ENCODE measurements at regions not wholly inside any gene's neighbourhood (a gene's known extent, or its start where the extent isn't known, plus 50 kb on each side); places are given as distances from the start of the nearest gene placed in this dataset.
A peak's percentile ranks its signal among the peaks of the same experiment; 100 is the strongest.

DNA sequence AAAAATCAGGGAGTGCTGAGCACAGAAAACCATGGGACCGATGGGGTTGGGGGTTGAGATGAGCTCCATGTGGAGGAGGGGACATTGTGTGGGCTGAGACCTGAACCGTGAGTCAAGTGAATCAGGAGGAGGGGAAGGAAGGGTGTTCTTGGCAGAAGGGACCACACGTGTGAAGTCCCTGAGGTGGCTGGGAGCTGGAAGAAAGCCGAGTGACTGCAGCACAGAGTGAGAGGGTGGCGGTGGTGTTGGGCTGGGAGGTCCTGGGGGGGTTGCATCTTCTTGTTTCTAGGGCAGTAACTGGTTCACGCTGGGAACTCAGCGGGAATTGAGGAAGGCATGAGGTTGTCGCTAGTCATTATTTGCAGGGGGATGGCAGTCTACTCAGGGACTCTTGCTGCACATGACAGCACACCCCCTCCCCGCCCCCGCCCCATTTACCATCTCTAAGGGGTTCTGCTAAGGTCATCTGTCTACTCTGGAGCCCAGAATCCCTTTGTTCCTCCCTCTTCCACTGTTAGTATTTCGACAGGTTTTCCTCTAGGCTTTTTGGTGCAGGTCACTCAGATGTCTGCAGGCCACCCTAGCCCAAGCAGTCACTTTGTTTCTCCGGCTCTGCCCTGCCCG is 254.3 kb downstream of the TLE3 start:
- DNase-seq (ENCODE audit: low spot score) = no peak

DNA sequence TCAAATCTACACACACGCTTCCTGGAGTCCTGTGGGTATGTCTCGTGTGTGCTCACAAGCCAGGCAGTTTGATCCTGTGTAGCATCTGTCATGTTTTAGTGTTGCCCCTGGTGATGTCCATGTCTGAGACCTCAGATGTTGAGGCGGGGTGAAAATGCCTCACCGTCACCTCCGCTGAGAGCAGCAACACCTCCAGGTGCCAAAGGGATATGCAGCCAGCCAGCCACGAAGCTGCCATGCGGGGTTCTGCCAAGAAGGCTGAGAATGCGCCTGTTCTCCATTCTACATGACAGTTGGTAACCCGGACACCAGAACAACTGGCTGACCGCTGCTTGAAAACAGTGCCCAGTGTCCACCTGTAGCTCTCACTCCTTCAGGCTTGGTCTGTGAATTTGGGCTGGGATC is 253.8 kb downstream of the TLE3 start:
- no peak for DNase-seq (ENCODE audit: low spot score)

DNA sequence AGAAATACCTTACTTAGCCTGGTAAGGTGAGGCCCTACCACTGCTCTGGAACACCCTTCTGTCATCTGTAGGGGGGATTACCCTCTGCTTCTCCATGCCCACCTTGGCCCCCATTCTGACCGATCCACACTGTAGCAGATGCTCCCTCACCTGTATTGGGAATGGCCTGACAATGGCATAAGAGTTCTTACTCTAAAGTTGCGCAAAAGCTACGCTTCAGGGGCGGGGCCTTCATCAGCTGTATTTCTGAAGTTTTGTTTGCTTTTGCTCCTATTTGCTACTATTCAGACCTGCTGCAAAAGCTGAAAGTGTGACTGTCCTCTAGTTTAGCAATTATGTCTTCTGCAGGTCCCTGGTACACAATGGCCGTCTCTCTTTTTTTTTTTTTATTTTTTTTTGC is 252.6 kb downstream of the TLE3 start:
- DNase-seq (ENCODE audit: low spot score) = no peak

DNA sequence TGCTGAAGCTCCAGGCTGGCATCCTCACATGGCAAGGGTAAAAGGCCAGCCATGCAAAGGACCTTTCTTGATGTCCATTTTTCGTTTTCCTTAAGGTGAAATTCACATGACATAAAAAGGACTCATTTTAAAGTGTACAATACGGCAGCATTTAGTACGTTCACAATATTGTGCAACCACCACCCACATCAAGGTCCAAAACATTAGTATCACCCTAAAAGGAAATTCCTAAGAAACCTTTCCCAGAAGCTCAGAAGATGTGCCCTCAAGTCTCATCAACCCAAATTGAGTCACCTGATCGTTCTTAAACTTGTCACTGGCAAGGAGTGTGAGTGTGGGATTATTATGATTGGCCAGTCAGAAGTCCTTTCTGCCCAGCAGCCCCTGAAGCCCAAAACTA is 250.1 kb downstream of the TLE3 start:
- no peak for DNase-seq (ENCODE audit: low spot score)

DNA sequence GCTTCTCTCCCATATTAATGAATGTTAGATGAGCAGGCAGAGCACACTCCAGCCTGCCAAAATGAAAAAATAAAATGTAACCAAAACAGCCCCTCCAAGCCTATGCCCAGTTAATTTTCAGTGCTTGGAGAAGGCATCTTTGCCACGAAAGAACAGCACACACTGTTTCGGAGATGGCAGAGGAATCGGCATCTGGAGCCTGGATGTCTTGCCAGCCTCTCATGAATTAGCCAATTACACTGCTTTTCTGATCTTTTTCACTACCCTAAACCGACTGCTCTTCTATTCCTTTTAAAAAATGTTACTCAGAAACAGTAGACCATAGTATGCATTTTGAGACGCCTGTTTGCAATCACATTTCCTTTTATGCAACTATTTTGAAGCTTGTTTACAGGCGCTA is 249.6 kb downstream of the TLE3 start:
- no peak for DNase-seq (ENCODE audit: low spot score)

DNA sequence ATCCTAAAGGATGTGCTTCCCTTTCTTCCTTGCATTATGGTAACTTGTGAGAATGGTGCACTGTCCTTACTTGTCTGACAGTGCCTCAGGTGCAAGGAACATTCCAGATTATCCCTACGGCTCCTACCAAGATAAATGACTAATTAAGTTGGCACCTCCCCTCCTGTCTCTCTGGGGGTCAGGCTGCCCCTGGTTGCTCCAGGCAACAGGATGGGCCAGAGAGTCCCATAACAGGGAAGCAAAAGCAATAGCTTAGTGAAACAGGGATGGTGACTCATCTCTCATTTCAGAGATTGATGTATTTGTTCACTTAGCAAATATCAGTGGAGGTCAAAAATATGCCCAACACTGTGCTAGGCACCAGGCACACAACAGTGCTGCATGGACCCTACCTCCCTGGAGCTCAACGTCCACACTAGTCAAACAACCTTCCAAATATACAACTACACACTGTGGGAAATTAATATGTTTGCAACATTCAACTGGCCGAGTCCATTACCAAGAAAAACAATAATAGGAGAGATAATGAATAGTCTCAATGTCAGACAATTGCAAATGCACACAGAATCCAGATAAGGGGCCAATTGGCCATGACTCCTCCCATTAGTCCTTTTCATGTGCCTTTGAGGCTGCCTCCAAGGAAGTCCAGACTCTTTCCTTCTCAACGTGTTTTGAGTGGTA is 249.0 kb downstream of the TLE3 start:
- no peak for DNase-seq (ENCODE audit: low spot score)

DNA sequence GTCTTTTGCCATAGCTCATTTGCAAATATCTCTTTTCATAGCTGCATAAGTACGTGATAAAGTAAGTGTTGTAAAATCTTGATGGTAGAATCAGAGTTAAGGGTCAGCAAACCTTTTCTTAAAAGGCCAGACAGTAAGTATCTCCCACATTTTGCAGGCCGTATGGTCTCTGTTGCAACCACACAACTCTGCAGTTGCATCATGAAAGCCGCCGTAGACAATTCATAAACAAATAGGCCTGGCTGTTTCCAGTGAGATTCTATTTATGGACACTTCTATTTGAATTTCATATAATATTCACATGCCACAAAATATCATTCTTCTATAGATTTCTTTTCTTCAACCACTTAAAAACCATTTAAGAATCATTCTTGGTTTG is 248.5 kb downstream of the TLE3 start:
- no peak for DNase-seq (ENCODE audit: low spot score)

DNA sequence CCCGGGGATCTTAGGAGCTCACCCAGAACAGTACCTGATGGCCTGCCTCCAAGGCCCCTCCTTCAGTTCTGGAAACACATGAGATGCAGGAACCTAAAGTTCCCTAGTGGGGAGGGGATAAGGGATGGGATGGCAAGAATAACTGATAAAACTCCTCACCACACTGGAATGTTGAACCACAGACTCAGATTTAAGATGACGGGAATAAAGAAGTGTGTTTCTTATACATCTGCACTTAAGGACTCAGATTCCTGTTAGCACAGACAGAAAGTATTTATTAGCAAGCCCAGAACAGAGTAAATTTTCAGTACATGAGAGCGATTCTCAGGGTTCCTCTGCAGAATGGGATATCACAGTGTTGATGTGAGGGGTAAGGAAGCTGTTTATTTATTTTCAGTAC is 245.2 kb downstream of the TLE3 start:
- no peak for DNase-seq (ENCODE audit: low spot score)

DNA sequence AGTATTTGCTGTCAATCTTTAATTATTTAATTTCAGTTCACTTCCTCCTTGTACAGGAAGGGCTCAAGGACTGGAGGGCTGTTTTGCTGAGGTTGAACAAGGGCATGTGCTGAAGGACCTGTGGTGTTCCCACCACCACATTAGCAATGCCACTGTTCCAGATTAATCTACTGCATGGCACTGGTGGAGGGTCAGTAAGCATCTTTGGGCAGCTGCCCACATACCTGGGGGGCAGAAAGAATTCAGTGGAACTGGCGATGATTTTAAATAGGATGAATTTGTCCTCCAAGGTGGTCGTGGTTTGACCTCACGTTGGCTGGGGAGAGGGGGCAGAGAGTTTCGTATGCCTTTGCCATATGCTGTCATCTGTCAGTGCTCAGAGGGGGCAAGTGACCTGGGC is 244.8 kb downstream of the TLE3 start:
- DNase-seq (ENCODE audit: low spot score) = no peak

DNA sequence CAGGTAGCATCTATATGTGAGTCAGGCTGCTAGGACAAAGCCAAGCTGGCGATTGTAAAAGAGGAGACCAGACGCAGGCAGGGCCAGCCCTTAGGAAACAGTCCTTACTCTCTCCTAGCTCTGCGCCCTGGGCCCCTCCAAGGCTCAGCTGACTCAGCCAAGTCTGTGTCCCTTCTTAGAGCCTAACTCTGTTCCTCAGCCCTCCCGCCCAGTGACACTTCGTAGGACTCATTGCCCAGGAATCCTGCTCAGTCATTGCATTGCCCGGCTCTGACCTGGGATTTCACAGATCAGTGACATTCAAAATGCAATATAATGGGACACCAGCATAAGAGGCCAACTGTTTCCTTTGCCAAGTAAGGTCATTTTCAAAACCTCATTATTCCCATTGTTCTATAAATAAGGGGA is 244.2 kb downstream of the TLE3 start:
- no peak for DNase-seq (ENCODE audit: low spot score)

DNA sequence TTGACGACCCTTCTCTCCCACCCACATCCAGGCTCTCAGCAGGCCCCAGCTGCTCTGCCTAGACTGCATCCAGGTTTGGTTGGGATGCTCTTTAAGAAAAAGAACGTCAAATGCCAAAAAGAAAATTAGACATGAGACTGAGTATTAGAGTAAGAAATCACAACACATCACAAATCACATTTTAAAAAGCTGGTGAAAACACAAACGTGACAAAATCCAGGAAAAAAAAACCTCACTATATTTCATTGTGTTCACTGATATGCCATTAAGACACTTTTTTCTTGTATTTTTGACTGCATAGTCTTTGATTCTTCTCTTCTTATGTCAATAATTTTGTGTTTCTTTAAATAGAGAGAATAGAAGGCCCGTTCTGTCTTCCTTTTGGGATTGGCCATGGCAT is 243.7 kb downstream of the TLE3 start:
- no peak for DNase-seq (ENCODE audit: low spot score)

DNA sequence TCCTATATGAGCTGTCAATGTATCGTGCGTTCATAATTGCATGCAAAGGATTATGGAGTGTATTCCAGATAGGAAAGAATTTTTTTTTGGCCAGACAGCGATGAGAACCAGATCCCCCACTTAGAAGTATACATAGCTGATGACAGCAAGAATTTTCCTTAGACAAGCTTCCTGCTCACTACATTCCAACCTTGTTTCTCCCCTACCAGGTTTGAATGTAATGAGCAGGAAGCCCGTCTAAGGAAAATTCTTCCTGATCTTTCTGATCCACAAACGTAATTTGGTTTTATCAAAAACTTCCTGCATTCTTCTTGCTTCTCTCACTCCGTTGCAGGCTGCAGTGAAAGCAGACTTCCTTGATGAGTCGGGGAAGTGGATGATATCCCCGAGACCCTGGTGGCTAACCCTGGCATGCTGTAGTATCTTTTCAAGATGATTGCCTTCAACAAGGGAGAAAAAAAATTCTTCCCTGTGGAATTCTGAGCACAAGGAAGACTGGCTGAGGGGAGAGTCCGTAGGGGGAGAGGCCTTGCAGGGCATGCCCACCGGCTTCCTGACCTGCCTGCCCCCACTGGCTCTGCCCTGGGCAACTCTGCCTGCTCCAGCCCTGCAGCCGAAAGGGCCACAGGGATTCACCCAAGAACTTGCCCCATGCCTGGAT is 243.1 kb downstream of the TLE3 start:
- DNase-seq (ENCODE audit: low spot score) = no peak

DNA sequence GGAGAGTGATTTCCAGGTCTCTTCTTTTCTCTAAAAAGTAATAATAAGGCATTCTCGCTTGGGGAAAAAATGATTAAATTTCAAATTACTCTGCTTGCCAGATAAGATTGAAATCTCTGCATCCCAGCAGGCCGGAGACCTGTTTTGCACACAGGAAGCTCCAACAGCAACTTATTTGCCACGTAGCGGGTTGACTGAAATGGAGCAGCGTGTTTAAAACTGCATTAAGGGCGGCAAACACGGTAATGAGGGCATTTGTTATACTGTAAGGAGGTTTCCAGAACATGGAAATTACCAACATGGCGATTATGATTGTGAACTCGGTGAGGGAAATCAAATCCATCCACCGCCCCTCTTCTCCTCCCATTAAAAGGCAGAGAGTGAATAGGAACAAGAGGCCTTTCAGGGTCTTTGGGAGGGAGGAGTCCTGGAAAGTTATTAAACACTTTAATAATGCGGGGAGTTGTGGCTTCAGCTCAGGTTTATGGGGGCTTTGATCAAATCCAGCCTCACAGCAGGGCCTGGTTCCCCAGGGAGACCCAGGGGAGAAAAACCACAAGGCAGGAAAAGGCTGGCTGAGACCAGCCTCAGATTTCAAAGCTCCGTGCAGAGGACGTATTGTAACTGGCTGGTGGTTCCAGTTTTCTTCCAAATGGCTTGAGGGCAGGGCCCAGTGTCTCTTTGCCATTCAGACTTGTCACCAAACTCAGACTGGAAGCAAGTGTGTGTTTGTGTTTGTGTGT is 242.3 kb downstream of the TLE3 start:
- no peak for DNase-seq (ENCODE audit: low spot score)

DNA sequence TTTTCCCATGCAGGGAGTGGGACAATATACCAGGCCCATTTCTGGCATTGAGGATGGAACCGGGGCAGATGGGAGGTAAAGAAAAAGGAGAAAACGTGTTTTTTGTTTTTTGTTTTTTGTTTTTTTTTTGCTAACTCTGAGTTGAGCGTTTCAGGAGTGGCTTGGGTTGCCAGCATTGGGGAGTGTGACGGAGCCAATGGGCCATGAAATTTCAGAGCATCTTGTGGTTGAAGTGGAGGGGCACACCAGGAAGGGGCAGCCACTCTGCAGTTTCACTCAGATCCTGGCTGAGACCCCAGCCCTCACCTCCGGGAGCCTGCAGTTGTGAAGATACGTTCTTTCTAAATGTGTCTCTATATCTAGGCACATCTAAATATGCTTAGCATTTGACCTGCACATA is 240.5 kb downstream of the TLE3 start:
- DNase-seq (ENCODE audit: low spot score) = no peak

DNA sequence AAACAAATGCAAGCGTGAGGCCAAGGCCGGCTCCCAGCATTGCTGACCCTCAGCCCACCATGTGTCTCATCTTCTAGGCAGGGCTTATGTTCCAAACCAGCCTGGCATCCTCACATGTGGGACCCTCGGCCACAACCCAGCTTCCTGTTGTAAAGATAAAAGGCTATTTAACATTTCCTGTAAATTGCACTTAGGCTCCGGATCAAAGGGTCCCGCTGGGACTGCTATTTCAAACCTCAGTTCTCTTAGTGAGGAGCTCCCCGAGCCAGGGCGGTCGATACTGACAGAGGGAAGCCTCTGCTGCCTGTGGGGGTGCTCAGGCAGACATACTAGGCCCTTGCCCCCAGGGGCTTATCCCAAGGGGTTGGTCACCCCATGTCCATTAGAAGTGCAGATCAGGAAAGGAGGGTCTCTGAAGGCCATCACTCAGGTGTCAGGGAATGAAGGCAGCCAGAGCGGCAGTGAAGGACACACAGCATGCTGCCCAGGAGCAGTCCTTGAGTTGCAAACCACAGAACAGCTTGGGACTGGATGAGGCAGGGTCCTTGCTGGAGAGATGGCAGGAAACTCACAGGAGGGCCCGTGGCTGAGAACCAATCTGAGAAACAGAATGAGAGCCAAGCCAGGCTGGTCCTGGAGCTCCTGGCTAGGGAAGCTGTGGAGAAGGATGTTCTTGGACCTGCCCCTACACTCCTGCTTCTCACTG is 239.9 kb downstream of the TLE3 start:
- peak; percentile 36 for DNase-seq (ENCODE audit: low spot score)

DNA sequence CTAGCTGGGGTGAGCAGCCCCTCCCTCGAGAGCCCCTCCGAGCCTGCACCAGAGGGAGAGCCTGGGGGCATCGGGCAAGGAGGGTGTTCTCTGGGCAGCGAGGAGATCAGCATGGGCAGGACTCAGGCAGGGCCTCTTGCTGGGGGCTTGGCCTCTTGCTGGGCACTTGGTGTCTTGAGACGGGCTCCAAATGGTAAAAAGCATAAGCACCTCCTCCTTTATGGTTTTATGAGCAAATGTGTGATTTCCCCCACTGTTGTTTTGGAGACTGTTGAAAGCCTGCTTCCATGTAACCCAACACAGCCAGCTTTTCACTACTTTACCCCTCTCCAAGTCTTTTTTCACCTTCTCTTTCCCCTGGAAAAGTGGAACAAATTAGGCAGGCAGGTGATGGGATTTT is 239.3 kb downstream of the TLE3 start:
- no peak for DNase-seq (ENCODE audit: low spot score)

DNA sequence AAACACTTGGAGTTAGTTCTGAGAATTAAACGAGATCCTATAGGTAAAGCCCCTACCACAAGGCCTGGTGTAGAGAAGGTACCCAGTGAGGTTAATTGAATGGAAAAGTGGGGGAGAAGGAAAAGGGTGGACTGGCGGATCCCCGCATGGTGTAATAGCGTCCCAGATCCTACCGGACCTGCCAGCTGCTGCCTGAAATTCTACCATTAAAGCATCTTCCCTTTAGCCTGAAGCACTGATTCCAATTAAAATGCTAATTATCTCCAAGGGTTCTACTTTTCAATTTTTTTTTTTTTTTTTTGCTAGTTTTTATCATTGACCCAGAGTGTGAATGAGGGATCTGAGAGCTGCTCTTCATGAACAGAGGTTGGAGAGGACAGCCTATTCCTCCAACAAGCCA is 237.9 kb downstream of the TLE3 start:
- no peak for DNase-seq (ENCODE audit: low spot score)

DNA sequence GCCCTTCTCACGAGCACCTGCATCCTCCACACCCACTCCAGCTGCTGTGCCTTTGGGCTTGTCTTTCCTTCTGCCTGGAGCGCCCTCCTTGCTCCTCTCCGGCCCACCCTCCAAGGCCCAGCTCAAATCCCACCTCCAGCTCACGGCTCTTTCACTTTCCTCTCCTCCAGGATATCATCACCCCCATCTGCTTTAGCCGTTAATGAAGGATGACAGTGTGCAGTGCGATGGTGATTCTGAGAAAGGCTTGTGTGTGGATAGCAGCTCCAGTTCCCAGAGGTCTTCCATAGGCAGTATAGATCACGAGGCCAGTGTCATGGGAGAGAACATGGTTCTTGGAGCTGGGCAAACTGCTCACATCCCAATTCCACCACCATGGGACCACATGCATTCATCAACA is 237.4 kb downstream of the TLE3 start:
- DNase-seq (ENCODE audit: low spot score) = no peak

DNA sequence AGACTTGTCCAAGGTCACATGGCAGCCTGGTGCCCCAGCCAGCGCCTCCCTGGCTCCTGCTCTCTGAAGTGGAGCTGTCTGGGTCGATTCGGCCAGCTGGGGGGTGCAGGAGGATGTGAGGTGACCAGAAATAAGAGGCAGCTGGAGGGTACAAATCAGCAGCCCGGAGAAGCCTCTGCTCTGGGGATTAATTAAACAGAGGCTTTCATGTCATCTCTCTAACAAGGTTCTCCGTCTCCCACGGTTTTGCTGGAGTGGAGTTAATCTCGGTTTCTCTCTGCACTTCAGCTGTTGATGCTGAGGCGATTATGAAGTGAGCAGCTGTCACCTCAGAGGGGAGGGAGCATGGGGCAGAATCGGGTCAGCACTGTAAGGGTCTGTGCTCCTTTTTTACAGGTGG is 236.8 kb downstream of the TLE3 start:
- DNase-seq (ENCODE audit: low spot score) = no peak

DNA sequence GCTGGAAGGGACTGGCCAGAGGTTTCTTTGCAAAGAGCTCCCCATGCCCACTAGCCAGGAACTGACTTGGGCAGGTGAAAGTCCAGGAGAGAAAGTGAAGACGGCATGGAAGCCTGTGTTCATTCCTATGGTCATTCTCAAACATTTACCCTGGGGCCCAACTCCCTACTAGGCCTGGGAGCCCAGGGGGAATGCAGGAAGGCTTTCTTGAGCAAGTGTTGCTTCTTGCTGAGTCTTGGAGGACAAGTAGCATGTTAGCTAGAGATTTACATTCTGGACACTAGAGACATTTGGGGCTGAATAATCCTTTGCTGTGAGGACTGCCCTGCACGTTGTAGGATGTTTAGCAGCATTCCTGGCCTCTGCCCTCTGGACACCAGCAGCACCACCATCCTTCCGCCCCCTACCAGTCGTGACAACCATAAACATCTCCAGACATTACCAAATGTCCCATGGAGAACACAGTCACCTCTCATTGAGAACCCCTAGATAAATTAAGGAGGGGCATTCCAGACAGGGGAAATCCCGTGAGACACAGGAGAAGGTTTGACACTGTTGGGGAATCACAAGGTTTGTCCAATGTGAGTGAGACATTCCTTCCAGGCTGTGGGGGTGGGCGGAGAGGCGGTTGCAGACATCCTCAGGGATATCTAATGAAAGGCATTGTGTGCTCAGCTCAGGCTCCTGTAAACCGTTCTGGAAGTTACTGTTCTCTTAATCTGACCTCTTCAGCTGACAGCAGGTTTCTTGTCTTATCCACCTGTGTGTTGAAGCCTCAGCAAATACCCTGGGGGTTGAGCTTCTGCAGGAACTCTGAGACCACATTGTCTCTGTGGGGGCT is 236.2 kb downstream of the TLE3 start:
- no peak for DNase-seq (ENCODE audit: low spot score)

DNA sequence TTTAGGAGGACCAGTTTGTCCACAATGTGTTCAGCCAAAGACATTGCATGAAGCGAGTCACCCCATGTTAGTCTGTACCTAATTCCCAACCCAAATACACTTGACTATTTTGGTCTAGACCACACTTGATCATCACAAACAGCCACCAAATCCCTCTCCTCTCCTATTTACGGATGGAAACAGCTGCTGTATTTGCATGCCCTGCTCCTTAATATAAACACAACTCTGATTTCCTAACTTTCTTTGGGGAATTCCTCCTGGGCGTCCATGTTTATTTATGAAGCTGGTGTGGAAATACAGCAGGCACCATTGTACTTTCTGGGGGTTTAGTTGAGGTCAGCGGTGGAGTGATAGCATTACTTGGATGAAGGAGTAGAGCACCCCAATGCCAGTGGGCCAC is 235.2 kb downstream of the TLE3 start:
- no peak for DNase-seq (ENCODE audit: low spot score)

DNA sequence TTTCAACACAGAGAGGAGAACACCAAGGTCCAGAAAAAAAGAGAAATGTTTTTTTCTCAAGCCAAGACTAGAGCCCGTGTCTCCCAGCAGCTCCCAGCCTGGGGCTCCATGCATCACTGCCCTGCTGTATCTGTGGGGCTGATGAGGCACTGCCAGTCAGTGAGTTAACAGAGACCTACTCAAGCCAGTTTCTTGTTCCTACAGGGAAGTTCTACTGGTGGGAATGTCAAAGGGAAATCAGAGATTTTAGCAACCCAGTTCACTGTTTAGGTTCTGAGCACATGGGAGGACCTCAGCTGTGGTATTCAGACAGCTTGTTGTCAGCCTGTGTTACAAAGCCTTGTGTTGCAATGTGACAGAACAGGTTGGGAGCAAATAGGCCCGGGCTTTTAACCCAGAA is 234.3 kb downstream of the TLE3 start:
- no peak for DNase-seq (ENCODE audit: low spot score)
